ENCODE measurements at regions not wholly inside any gene's neighbourhood (a gene's known extent, or its start where the extent isn't known, plus 50 kb on each side); places are given as distances from the start of the nearest gene placed in this dataset.

GRCh38 chr2:4502230-4502843 is 799.0 kb downstream of the DCDC2C start:
- CTCF ChIA-PET = no interaction called here

More at GRCh38 chr2:4502230-4502843, 799.0 kb downstream of the DCDC2C start:
- Histone ChIP-seq H3K9me3 (ENCODE audit: control insufficient read depth in 1 of 2, insufficient read depth in 1 of 2, low read depth in 1 of 2, low read length in 2 of 2) (peaks cover 6 to 30% of the 10 kb centered on the region in 2 experiments; a peak in 2 of 4 replicates), H3K36me3 (ENCODE audit: control insufficient read depth in 1 of 2, insufficient read depth in 2 of 2, low read length in 2 of 2) (no peaks in the 10 kb centered on the region), H3K79me2 (ENCODE audit: insufficient read depth, low read length) (no peaks in the 10 kb centered on the region), H3K4me2 (ENCODE audit: low read length) (no peak overlapping the region), H2AFZ (ENCODE audit: low read depth, low read length, poor library complexity, severe bottlenecking) (no peak overlapping the region), H3K27ac (ENCODE audit: low read depth, low read length) (no peak overlapping the region), H4K20me1 (ENCODE audit: insufficient read depth) (no peaks in the 10 kb centered on the region), H3K9me2 (ENCODE audit: insufficient read depth) (no peaks in the 10 kb centered on the region), H3K4me3 (replicated peaks in 1 of 2; ENCODE audit: low read depth in 1 of 2, low read length in 2 of 2) (no peak overlapping the region), H3K27me3 (ENCODE audit: insufficient read depth, low read length) (no peaks in the 10 kb centered on the region), H3K4me1 (ENCODE audit: control insufficient read depth in 1 of 2, insufficient read depth in 2 of 2, low read length in 2 of 2) (no peaks in the 10 kb centered on the region), H3K9ac (ENCODE audit: low read length) (no peak overlapping the region)
- TF ChIP-seq SP1 (IDR thresholded peaks at IDR 0.05; ENCODE audit: low read depth) (no peak), JUND (IDR thresholded peaks at IDR 0.05) (no peak), ZFX (IDR thresholded peaks at IDR 0.05) (no peak), CEBPB (IDR thresholded peaks at IDR 0.05; ENCODE audit: low read depth) (no peak), REST (IDR thresholded peaks at IDR 0.05; ENCODE audit: low read depth) (no peak), POLR2A (IDR thresholded peaks at IDR 0.05; ENCODE audit: borderline replicate concordance, extremely low read depth, insufficient read depth, insufficient read length) (no peak), EGR1 (IDR thresholded peaks at IDR 0.05; ENCODE audit: low read depth) (no peak), SRF (IDR thresholded peaks at IDR 0.05; ENCODE audit: low read depth) (no peak)
- intact Hi-C loops (cut with micrococcal nuclease) = no loop called here
- ChIA-PET RAD21 (ENCODE audit: low non-redundant PET in 1 of 2, low total read pairs in 2 of 2, uncharacterized antibody in 2 of 2, unreplicated experiment in 2 of 2) (no interaction called here), POLR2A (no interaction called here)
- ATAC-seq = no peak
- BruUV-seq (replicated peaks) = no TSS peak
- no peak for DNase-seq (ENCODE audit: low read depth, low spot score)
